ENCODE measurements at regions not wholly inside any gene's neighbourhood (a gene's known extent, or its start where the extent isn't known, plus 50 kb on each side); places are given as distances from the start of the nearest gene placed in this dataset.

GRCh38 chr5:120055858-120056257 is 408.2 kb upstream of the PRR16 start:
- H3K9me3 ChIP-seq (ENCODE audit: low read depth) = no peaks in the 10 kb centered on the region

DNA sequence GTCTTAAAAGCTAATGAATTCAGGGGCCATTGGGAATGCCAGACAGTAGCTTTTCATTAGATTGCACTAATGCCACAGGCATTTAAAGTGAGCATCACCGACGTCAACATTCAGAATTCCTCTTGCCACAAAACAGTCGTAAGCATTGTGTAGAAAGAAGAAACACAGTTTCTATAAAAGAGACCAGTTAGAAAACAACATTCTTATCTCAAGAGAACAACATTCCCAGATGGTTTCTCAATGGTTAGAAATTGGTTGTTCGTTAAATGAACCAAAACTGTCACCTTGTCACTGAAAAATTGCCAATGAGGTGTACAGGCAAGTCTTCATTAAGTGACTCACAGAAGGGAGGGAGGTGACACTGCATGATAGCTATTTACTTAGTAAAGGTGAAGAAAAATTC is 401.6 kb upstream of the PRR16 start:
- H3K4me3 ChIP-seq = no peak overlapping the region
- H3K27me3 ChIP-seq = no peaks in the 10 kb centered on the region
- no peaks in the 10 kb centered on the region for H3K36me3 ChIP-seq
- H3K27ac ChIP-seq = peak overlapping the region; percentile 21
- H3K9me3 ChIP-seq (ENCODE audit: low read depth) = no peaks in the 10 kb centered on the region
- TF ChIP-seq CTCF (IDR thresholded peaks at IDR 0.05; ENCODE audit: low read depth, low read length) = no peak
- peaks cover 14% of the 10 kb centered on the region for H3K4me1 ChIP-seq (ENCODE audit: low read depth)
- DNase-seq (ENCODE audit: low read depth in 1 of 2, low spot score in 1 of 2) = peak in 1 of 2 donors; percentile 37

More at GRCh38 chr5:120055858-120056257, 408.2 kb upstream of the PRR16 start:
- no peak overlapping the region for H3K4me3 ChIP-seq
- TF ChIP-seq CTCF (IDR thresholded peaks at IDR 0.05; ENCODE audit: low read depth, low read length) = peak; percentile 55
- H3K27me3 ChIP-seq = no peaks in the 10 kb centered on the region
- H3K4me1 ChIP-seq (ENCODE audit: low read depth) = peaks cover 15% of the 10 kb centered on the region
- H3K36me3 ChIP-seq = no peaks in the 10 kb centered on the region
- peak; percentile 11 to 77 for DNase-seq (ENCODE audit: low read depth in 1 of 2, low spot score in 1 of 2)
- H3K27ac ChIP-seq = no peak overlapping the region

GRCh38 chr5:120072068-120072761 is 391.9 kb upstream of the PRR16 start:
- H3K4me1 ChIP-seq (ENCODE audit: low read depth) = no peaks in the 10 kb centered on the region
- H3K4me3 ChIP-seq = no peak overlapping the region
- H3K9me3 ChIP-seq (ENCODE audit: low read depth) = no peaks in the 10 kb centered on the region
- H3K27ac ChIP-seq = no peak overlapping the region
- H3K36me3 ChIP-seq = no peaks in the 10 kb centered on the region
- no peak for DNase-seq (ENCODE audit: low read depth in 1 of 2, low spot score in 1 of 2)
- no peaks in the 10 kb centered on the region for H3K27me3 ChIP-seq
- TF ChIP-seq CTCF (IDR thresholded peaks at IDR 0.05; ENCODE audit: low read depth, low read length) = no peak

DNA sequence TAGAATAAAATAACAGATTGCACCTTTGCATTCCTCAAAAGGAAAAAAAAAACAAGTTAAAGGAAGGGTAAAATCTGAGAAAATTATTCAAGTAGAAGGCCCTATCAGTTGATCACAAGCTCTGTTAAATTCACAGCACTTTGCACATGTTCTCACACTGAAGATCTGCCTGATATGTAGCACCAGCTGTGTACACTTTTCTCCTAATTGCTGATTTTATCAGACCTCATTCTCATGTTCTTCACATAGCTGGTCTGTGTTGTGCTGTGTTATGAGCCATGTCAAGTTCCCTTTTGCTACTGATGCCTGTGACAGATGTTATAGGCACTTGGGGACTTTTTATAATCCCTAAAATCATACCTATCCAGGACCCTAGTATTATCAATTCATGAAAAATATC is 390.4 kb upstream of the PRR16 start:
- Histone ChIP-seq H3K27ac (no peak overlapping the region), H3K4me1 (ENCODE audit: low read depth) (no peaks in the 10 kb centered on the region), H3K36me3 (no peaks in the 10 kb centered on the region), H3K27me3 (no peaks in the 10 kb centered on the region), H3K4me3 (no peak overlapping the region), H3K9me3 (ENCODE audit: low read depth) (no peaks in the 10 kb centered on the region)
- DNase-seq (ENCODE audit: low read depth in 1 of 2, low spot score in 1 of 2) = no peak
- TF ChIP-seq CTCF (IDR thresholded peaks at IDR 0.05; ENCODE audit: low read depth, low read length) = no peak

DNA sequence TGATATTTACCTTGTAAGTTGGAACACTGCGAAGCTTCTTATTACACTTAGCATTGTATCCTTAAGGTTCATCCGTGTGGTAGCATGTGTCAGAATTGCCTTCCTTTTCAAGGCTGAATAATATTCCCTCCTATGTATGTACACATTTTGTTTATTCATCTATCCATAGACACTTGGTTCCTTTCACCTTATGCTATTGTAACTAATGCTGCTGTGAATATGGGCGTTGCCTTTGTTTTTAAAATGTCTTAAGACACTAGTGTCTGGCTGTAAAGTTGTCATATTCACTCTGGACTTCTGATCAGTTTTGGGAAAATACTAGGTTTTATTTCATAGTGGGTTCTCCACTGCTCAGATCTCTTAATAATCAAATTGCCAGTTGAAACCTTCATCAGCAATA is 383.3 kb upstream of the PRR16 start:
- no peak for DNase-seq (ENCODE audit: low read depth in 1 of 2, low spot score in 1 of 2)
- TF ChIP-seq CTCF (IDR thresholded peaks at IDR 0.05; ENCODE audit: low read depth, low read length) = no peak
- Histone ChIP-seq H3K9me3 (ENCODE audit: low read depth) (no peaks in the 10 kb centered on the region), H3K27me3 (no peaks in the 10 kb centered on the region), H3K4me1 (ENCODE audit: low read depth) (no peaks in the 10 kb centered on the region), H3K27ac (no peak overlapping the region), H3K4me3 (no peak overlapping the region), H3K36me3 (no peaks in the 10 kb centered on the region)

Measured in cardiac muscle cell (in vitro differentiated cells and primary cell).